Endothelial cell of umbilical vein (primary cell): ENCODE measurements at regions not wholly inside any gene's neighbourhood (a gene's known extent, or its start where the extent isn't known, plus 50 kb on each side); places are given as distances from the start of the nearest gene placed in this dataset.

Source experiments
- BruUV-seq: library from RNA; stranded (reverse); fragments of 400-500 nt; replicated peaks from 2 replicates; lab custom pipeline; 2021; lab: Mats Ljungman, UMichigan
- CTCF ChIA-PET: fragments of 300-600, 350-600 bp; sonication (Branson Sonifier 250); formaldehyde crosslinking; loops from one replicate; lab custom pipeline; 2021; ENCODE audit warnings: antibody characterized with exemption, inconsistent platforms; lab: Charles Lee
- POLR2A ChIA-PET: fragments of 300-600, 350-600 bp; sonication (Branson Sonifier 250); formaldehyde crosslinking; loops from one replicate; lab custom pipeline; 2021; ENCODE audit warnings: antibody characterized with exemption, inconsistent platforms; lab: Charles Lee
- DNase-seq: peaks from one replicate; pipeline ENCODE4 v3.0.0-alpha.2; 2011; ENCODE audit warnings: low read depth, low spot score
- FAIRE-seq: peaks from 2 replicates; lab custom pipeline; 2011; peaks lifted over from hg19 to GRCh38; lab: Jason Lieb, UNC
- H2AFZ ChIP-seq: 2 replicates; pipeline ENCODE4 v1.6.0; 2012; ENCODE audit warnings: low read depth, low read length, control low read depth, inconsistent platforms
- H3K27ac ChIP-seq: 2 replicates; pipeline ENCODE4 v1.5.1; 2011; ENCODE audit warnings: low read depth, mild to moderate bottlenecking, control low read depth, low read length, moderate library complexity; ENCODE audit not compliant: insufficient read depth
- H3K27me3 ChIP-seq, 2 experiments: 2 replicates each; pipeline versions ENCODE4 v1.6.0 to v1.6.1; 2011; ENCODE audit warnings: low read length in 2 of 2, mixed read lengths in 1 of 2; ENCODE audit not compliant: control insufficient read depth in 2 of 2, insufficient read depth in 2 of 2
- H3K36me3 ChIP-seq, 2 experiments: 2 replicates in 1 of 2; 3 replicates in 1 of 2; pipeline ENCODE4 v1.5.1; 2011; ENCODE audit warnings: low read length in 2 of 2, mild to moderate bottlenecking in 1 of 2, moderate library complexity in 1 of 2; ENCODE audit not compliant: control insufficient read depth in 2 of 2, insufficient read depth in 2 of 2; ENCODE audit errors: extremely low read depth in 1 of 2
- H3K4me1 ChIP-seq: 3 replicates; pipeline ENCODE4 v1.5.1; 2011; ENCODE audit warnings: mild to moderate bottlenecking, low read length; ENCODE audit not compliant: control insufficient read depth, insufficient read depth; ENCODE audit errors: extremely low read depth
- H3K4me2 ChIP-seq: 2 replicates; pipeline ENCODE4 v1.6.1; 2011; ENCODE audit warnings: low read length, control low read depth, mixed read lengths; ENCODE audit not compliant: insufficient read depth
- H3K4me3 ChIP-seq, 3 experiments: fragments of 200-600 bp in 1 of 3; sonication (generic), shearing (Covaris generic) in 1 of 3; replicated peaks in 1 of 3; 2 replicates each; pipeline ENCODE4 v1.5.1; 2011 to 2016; ENCODE audit warnings: control low read depth in 3 of 3, low read length in 3 of 3, mild to moderate bottlenecking in 2 of 3, inconsistent platforms in 1 of 3, low read depth in 1 of 3, moderate library complexity in 1 of 3; ENCODE audit not compliant: insufficient read depth in 1 of 3
- H3K79me2 ChIP-seq: 2 replicates; pipeline ENCODE4 v1.6.0; 2012; ENCODE audit warnings: low read length, inconsistent platforms; ENCODE audit not compliant: control insufficient read depth, insufficient read depth
- H3K9ac ChIP-seq: replicated peaks from 2 replicates; pipeline ENCODE3; 2011; ENCODE audit warnings: low read length, control low read depth; ENCODE audit not compliant: insufficient read depth; ENCODE audit errors: extremely low read depth
- H3K9me1 ChIP-seq: replicated peaks from 3 replicates; pipeline ENCODE4 v1.6.0; 2011; ENCODE audit warnings: mild to moderate bottlenecking, low read length; ENCODE audit not compliant: control insufficient read depth, insufficient read depth; ENCODE audit errors: extremely low read depth
- H3K9me3 ChIP-seq: replicated peaks from 2 replicates; pipeline ENCODE4 v1.5.1; 2012; ENCODE audit warnings: low read length, inconsistent platforms; ENCODE audit not compliant: control insufficient read depth, insufficient read depth
- H4K20me1 ChIP-seq: replicated peaks from 2 replicates; pipeline ENCODE3; 2011; ENCODE audit warnings: mild to moderate bottlenecking, low read length; ENCODE audit not compliant: control insufficient read depth, insufficient read depth; ENCODE audit errors: extremely low read depth
- EZH2 ChIP-seq: IDR thresholded peaks from 2 replicates; pipeline ENCODE4 v1.6.1; 2012; ENCODE audit warnings: borderline replicate concordance, low read depth, mild to moderate bottlenecking, moderate library complexity, low read length, inconsistent platforms; ENCODE audit not compliant: severe bottlenecking
- FOS ChIP-seq: IDR thresholded peaks from 2 replicates; pipeline ENCODE4 v1.6.1; 2011; ENCODE audit warnings: mild to moderate bottlenecking, low read length, moderate library complexity, borderline replicate concordance; ENCODE audit not compliant: insufficient read depth
- GATA2 ChIP-seq: IDR thresholded peaks from 2 replicates; pipeline ENCODE4 v1.7.0; 2011; ENCODE audit warnings: low read depth, mild to moderate bottlenecking, moderate library complexity, mixed read lengths, low read length; ENCODE audit not compliant: insufficient read length, insufficient read depth
- JUN ChIP-seq: IDR thresholded peaks from 2 replicates; pipeline ENCODE4 v1.6.1; 2011; ENCODE audit warnings: borderline replicate concordance, low read depth; ENCODE audit not compliant: insufficient read length, insufficient read depth
- MYC ChIP-seq: IDR thresholded peaks from one replicate; pipeline ENCODE4 v1.6.1; 2011; ENCODE audit warnings: mild to moderate bottlenecking, low read depth, low read length
- POLR2A ChIP-seq: IDR thresholded peaks from 2 replicates; pipeline ENCODE4 v1.6.1; 2012; ENCODE audit warnings: low read depth, mild to moderate bottlenecking, control low read depth, low read length
- POLR2AphosphoS5 ChIP-seq: IDR thresholded peaks from 2 replicates; pipeline ENCODE4 v1.6.1; 2012; ENCODE audit warnings: low read depth, mild to moderate bottlenecking, control low read depth, low read length, moderate library complexity; ENCODE audit not compliant: insufficient read depth
- dilution Hi-C: fragments of 300-500 bp; cut with MboI; formaldehyde crosslinking; loops from one replicate; pipeline ENCODE4 v1.15.0; 2019; ENCODE audit warnings: low sequenced_read_pairs; ENCODE audit not compliant: extremely low pct_ligation_motif_present
- intact Hi-C: fragments of 100-400 bp; cut with micrococcal nuclease; formaldehyde crosslinking; loops from one replicate; pipeline ENCODE4 v1.10.0; 2022
- TF ChIP-seq, protein P1 (sequence below), 2 donors: IDR thresholded peaks; 1 replicate in 1 of 2; 2 replicates in 1 of 2; pipeline ENCODE4 v1.5.1; 2011; ENCODE audit warnings: low read length in 2 of 2, mild to moderate bottlenecking in 2 of 2, moderate library complexity in 2 of 2, control low read depth in 1 of 2, inconsistent platforms in 1 of 2, low read depth in 1 of 2; ENCODE audit not compliant: insufficient read depth in 1 of 2; ENCODE audit errors: extremely low read depth in 1 of 2
- TF ChIP-seq, protein P2 (sequence below): IDR thresholded peaks from 2 replicates; pipeline ENCODE4 v1.6.1; 2011; ENCODE audit not compliant: insufficient read depth, insufficient read length

DNA sequence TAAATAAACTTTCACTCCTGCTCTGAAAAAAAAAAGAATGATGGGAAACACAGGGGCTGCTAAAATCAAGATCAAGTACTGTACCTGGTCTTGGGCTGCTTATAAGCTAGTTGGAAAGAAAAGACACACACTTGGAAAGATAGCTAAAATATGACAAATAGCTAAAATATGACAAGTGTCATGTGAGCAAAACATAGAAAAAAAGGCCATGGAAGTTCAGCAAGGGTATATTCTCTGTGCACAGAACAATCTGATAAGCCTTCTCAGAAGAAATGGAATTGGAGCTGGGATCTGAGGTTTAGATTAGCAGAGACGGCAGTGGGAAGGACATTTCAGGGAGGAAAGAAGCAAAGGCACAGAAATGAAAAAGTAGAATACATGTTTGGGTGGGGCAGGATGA, 126.2 kb upstream of the PMCH start:
- Histone ChIP-seq H3K4me2 (no peak overlapping the region), H3K36me3 (no peaks in the 10 kb centered on the region), H2AFZ (no peak overlapping the region), H3K79me2 (no peaks in the 10 kb centered on the region), H3K27me3 (no peaks in the 10 kb centered on the region), H3K9me3 (no peaks in the 10 kb centered on the region), H3K4me1 (no peaks in the 10 kb centered on the region), H3K4me3 (no peak overlapping the region), H3K27ac (no peak overlapping the region), H3K9me1 (no peaks in the 10 kb centered on the region), H4K20me1 (no peaks in the 10 kb centered on the region), H3K9ac (no peak overlapping the region)
- FAIRE-seq (no peak), DNase-seq (no peak)
- intact Hi-C loops (no loop called here), dilution Hi-C loops (no loop called here)
- no TSS peak for BruUV-seq
- TF ChIP-seq FOS (no peak), POLR2A (no peak), MYC (no peak), GATA2 (no peak), POLR2AphosphoS5 (no peak), JUN (no peak), EZH2 (no peak)
- TF ChIP-seq, protein P1, sequence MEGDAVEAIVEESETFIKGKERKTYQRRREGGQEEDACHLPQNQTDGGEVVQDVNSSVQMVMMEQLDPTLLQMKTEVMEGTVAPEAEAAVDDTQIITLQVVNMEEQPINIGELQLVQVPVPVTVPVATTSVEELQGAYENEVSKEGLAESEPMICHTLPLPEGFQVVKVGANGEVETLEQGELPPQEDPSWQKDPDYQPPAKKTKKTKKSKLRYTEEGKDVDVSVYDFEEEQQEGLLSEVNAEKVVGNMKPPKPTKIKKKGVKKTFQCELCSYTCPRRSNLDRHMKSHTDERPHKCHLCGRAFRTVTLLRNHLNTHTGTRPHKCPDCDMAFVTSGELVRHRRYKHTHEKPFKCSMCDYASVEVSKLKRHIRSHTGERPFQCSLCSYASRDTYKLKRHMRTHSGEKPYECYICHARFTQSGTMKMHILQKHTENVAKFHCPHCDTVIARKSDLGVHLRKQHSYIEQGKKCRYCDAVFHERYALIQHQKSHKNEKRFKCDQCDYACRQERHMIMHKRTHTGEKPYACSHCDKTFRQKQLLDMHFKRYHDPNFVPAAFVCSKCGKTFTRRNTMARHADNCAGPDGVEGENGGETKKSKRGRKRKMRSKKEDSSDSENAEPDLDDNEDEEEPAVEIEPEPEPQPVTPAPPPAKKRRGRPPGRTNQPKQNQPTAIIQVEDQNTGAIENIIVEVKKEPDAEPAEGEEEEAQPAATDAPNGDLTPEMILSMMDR (IDR thresholded peaks at IDR 0.05; ENCODE audit: extremely low read depth in 1 of 2, insufficient read depth in 1 of 2, low read depth in 1 of 2, low read length in 2 of 2): no peak
- TF ChIP-seq, protein P2, sequence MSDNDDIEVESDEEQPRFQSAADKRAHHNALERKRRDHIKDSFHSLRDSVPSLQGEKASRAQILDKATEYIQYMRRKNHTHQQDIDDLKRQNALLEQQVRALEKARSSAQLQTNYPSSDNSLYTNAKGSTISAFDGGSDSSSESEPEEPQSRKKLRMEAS: no peak
- POLR2A ChIA-PET: no interaction called here
- CTCF ChIA-PET: interaction anchor here (1.2 kb wide), 1 partner anchor 154 kb away, joined by 3 read pairs; no protein-coding TSS in a partner anchor
